Type B pancreatic cell (in vitro differentiated cells): ENCODE measurements at regions not wholly inside any gene's neighbourhood (a gene's known extent, or its start where the extent isn't known, plus 50 kb on each side); places are given as distances from the start of the nearest gene placed in this dataset.

ENCODE experiments used
- DNase-seq: peaks from one replicate; pipeline ENCODE4 v3.0.0; 2021; ENCODE audit warnings: mixed read lengths; ENCODE audit not compliant: unreplicated experiment; ENCODE audit errors: extremely low spot score
- H3K27ac Mint-ChIP-seq: 2 replicates; pipeline ENCODE4 v1.8.0; 2021; ENCODE audit warnings: mild to moderate bottlenecking, mixed read lengths
- H3K27me3 Mint-ChIP-seq: 2 replicates; pipeline ENCODE4 v1.8.0; 2021; ENCODE audit warnings: mixed read lengths
- H3K36me3 Mint-ChIP-seq: 2 replicates; pipeline ENCODE4 v1.8.0; 2021; ENCODE audit warnings: mixed read lengths
- H3K4me1 Mint-ChIP-seq: one replicate; pipeline ENCODE4 v1.8.0; 2021; ENCODE audit warnings: mixed read lengths; ENCODE audit not compliant: unreplicated experiment
- H3K4me3 Mint-ChIP-seq: 2 replicates; pipeline ENCODE4 v1.8.0; 2021; ENCODE audit warnings: mild to moderate bottlenecking, mixed read lengths
- H3K9me3 Mint-ChIP-seq: 2 replicates; pipeline ENCODE4 v1.8.0; 2021; ENCODE audit warnings: mixed read lengths
- CTCF ChIP-seq: fragments of 200-600 bp; sonication (generic); conservative IDR thresholded peaks from 2 replicates; pipeline ENCODE4 v1.5.0; 2021; ENCODE audit warnings: antibody characterized with exemption, mild to moderate bottlenecking

DNA sequence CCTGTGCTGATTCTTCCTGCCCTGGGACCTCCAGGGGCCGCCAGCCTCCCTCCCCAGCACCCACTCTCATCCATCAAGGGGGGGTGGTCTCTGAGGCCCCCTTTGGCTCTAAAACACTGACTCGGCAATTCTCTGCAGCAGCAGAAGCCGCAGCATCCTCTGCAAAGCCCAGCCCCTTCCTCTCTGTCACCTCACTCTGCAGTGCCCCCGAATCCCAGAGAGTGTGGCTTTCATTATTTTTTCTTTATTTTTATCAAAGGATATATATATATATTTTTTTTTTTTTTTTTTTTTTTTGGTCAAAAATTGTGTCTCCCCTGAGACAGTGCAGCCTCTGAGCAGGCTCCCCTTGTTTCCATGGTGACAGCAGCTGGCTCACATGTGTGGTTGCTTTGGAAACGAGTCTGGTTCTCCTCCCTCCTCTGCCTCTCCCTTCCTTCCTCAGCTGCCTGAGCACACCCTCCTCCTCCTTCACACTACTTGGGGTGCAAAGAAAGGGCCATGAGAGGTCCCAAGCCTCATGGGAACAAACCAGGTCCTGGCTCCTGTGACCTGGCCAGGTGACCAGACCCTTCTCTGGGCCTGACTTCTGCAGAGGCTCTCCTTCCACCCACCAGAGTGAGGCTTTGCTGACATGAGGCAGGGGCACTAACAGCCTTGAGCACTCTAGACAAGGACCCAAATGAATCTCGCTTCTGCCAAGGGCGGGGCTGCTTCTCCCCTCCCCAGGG lies 100.5 kb downstream of the LRRC74A start:
- Mint-ChIP-seq H3K27ac (peak overlapping the region; percentile 90), H3K36me3 (no peaks in the 10 kb centered on the region), H3K4me3 (peak overlapping the region; percentile 56), H3K9me3 (no peaks in the 10 kb centered on the region), H3K27me3 (no peaks in the 10 kb centered on the region), H3K4me1 (peaks cover 71% of the 10 kb centered on the region)
- TF ChIP-seq CTCF, result no peak
- no peak for DNase-seq

GRCh38 chr14:76925097-76925441 lies 98.9 kb downstream of the LRRC74A start:
- Mint-ChIP-seq H3K36me3 (no peaks in the 10 kb centered on the region), H3K4me1 (peaks cover 80% of the 10 kb centered on the region), H3K4me3 (peak overlapping the region; percentile 47)

DNA sequence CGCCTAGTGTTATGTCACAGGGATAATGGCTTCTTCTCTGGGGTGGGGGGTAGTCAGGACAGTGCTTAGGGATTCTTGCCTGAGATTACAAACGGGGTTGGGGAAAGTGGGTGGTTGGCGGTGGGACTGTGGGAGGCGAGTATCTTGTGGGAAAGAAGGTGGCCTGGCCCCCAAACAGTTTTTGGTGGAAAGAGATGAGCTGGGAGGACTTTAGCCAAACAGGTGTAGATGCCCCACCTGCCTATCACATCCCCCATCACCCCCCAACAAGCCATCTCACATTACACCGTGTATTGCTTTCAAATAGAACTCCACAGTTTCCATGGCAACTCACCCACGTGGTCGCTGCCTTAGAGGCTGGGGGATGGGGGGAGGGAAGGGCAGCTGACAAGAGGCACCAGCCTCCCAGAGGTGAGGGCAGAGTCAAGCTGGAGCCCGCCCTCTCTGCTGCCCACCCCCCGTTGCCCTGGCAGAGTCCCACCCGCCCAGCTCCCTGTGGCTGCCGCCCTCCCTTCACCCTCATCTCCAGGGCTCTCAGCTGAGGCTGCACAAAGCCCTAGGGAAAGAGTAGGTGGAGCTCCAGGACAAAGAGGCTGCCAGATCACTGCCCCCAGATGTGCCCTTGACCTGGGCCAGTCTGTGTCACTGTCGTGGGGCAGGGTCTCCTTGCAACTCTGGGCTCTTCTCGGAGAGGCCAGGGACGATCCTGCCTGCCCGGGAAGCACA lies 98.3 kb downstream of the LRRC74A start:
- H3K27me3 Mint-ChIP-seq, result no peaks in the 10 kb centered on the region
- peak overlapping the region; percentile 63 for H3K4me3 Mint-ChIP-seq
- no peaks in the 10 kb centered on the region for H3K9me3 Mint-ChIP-seq
- peak overlapping the region; percentile 87 for H3K27ac Mint-ChIP-seq
- no peak for DNase-seq
- peaks cover 81% of the 10 kb centered on the region for H3K4me1 Mint-ChIP-seq
- TF ChIP-seq CTCF, result no peak
- no peaks in the 10 kb centered on the region for H3K36me3 Mint-ChIP-seq

More at GRCh38 chr14:76925097-76925441, 98.9 kb downstream of the LRRC74A start:
- peak overlapping the region; percentile 15 for H3K27ac Mint-ChIP-seq
- no peaks in the 10 kb centered on the region for H3K9me3 Mint-ChIP-seq
- no peak for TF ChIP-seq CTCF
- no peak for DNase-seq
- no peaks in the 10 kb centered on the region for H3K27me3 Mint-ChIP-seq

GRCh38 chr14:76923431-76924370 lies 97.5 kb downstream of the LRRC74A start:
- Mint-ChIP-seq H3K4me1 (peaks cover 88% of the 10 kb centered on the region), H3K9me3 (no peaks in the 10 kb centered on the region), H3K27me3 (no peaks in the 10 kb centered on the region), H3K36me3 (no peaks in the 10 kb centered on the region), H3K27ac (peak overlapping the region; percentile 87), H3K4me3 (peak overlapping the region; percentile 63)
- no peak for DNase-seq
- TF ChIP-seq CTCF, result peak; percentile 30

GRCh38 chr14:76922584-76922983 lies 96.4 kb downstream of the LRRC74A start:
- Mint-ChIP-seq H3K36me3 (no peaks in the 10 kb centered on the region), H3K4me1 (peaks cover 90% of the 10 kb centered on the region), H3K27me3 (no peaks in the 10 kb centered on the region), H3K9me3 (no peaks in the 10 kb centered on the region), H3K4me3 (peak overlapping the region; percentile 52), H3K27ac (peak overlapping the region; percentile 69)
- TF ChIP-seq CTCF, result no peak
- no peak for DNase-seq
